NCI-H2107 treated with DMSO at 0.1 percent for 48 hours (cell line): ENCODE measurements at regions not wholly inside any gene's neighbourhood (a gene's known extent, or its start where the extent isn't known, plus 50 kb on each side); places are given as distances from the start of the nearest gene placed in this dataset.
A peak's percentile ranks its signal among the peaks of the same experiment; 100 is the strongest.
"Not testable (repeated sequence)": the region's sequence is repeated elsewhere in the genome, so short reads cannot be mapped to it uniquely, and the experiment has no call there.

Experiments used
- DNase-seq: peaks from one replicate; lab custom pipeline; 2025; ENCODE audit not compliant: unreplicated experiment; lab: John Stamatoyannopoulos, UW

GRCh38 chr4:151559595-151559994 lies 150.6 kb downstream of the FHIP1A start:
- no peak for DNase-seq

DNA sequence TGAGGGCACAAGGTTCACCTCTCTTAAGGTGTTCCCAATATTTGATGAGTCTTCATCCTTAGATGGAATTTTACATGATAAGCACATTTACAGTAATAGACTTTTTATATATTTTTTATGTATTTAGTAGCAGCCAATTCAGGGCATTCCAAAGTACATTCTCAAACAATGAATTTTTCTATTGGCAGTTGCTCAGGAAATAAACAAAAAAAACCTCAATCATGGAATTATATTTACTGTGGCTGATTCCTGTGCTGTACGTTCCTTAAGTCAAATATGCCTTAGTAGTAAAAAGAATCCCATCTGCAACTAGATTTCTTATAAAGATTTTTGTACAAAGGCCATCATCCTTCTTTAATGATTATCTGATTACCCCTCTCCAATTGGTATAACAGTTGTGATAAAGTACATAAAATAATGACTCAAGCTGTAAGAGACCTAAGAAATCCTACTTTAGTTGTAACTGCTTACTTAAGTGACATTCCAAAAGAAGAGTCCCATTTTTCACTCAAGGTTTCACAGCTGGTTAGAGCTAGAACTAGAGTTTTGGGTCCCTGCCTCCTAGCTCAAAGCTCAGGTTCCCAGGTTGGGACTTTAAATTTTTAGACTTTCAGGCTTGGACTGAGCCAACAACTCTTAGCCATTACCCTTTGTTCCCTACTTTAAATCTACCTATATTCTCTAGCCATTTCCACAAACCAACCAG lies 152.7 kb downstream of the FHIP1A start:
- no peak for DNase-seq

- peak; percentile 62 for DNase-seq
These were observed 154.2 kb downstream of the FHIP1A start for GRCh38 chr4:151563194-151563593.

GRCh38 chr4:151564321-151564720 lies 155.3 kb downstream of the FHIP1A start:
- DNase-seq: no peak

DNA sequence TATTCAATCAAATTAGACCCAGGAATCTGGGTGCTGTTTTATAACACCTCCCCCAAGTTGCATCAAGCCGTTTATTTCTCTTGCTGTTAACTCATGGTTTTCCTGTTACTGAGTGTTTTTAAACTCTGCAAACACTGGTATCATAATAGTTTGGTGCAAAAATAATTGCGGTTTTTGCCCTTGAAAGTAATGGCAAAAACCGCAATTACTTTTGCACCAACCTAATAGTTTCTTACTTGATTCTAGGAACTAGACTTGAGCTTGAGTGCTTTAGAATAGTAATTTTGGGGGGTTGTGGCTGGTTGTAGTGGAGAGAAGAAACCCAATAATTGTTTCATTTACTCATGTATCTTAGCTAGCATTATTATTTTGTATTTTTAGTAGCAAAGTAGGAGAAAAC lies 156.6 kb downstream of the FHIP1A start:
- DNase-seq: no peak

GRCh38 chr4:151566053-151566452 lies 157.1 kb downstream of the FHIP1A start:
- DNase-seq: no peak

GRCh38 chr4:151567056-151567455 lies 158.1 kb downstream of the FHIP1A start:
- no peak for DNase-seq

DNA sequence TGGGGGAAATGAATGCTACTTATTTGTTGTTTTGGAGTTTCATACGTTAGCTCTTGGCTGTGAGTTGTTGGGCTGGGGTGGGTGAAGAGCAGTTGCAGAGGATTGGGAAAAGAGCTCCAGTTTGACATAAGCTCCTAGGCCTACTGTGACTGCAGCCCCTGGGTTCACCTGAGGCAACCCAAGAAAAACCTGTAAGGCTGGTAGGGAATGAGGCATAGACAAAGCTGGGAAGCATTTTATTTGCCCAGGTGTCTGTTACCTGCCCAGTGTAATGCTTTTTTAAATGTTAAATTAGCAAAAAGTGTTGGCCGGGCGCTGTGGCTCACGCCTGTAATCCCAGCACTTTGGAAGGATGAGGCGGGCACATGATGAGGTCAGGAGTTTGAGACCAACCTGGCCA lies 160.0 kb downstream of the FHIP1A start:
- no peak for DNase-seq

- no peak for DNase-seq
These were observed 160.7 kb downstream of the FHIP1A start for GRCh38 chr4:151569650-151570049.

- DNase-seq: no peak
These were observed 164.5 kb downstream of the FHIP1A start for GRCh38 chr4:151573474-151573873.

DNA sequence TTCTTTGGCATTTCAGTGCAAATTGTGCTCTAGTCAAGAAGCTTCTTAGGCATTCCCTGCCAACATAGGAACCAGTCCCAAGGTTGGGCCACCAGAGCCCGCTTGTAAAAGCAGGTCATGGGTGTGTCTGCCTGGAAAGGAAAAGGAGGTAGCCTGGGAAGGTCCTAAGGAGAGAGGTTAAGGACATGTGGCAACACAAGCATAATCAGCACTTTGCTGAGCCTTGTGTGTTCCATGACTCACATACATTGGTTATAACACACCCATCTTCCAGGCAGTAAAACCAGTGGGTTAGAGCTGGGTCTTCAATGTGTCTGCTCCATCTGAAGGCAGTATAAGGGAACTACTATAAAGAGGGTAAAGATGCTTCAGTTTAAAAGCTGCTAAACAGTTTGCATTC lies 165.0 kb downstream of the FHIP1A start:
- DNase-seq: no peak

- DNase-seq: no peak
These were observed 166.0 kb downstream of the FHIP1A start for GRCh38 chr4:151574968-151575367.

DNA sequence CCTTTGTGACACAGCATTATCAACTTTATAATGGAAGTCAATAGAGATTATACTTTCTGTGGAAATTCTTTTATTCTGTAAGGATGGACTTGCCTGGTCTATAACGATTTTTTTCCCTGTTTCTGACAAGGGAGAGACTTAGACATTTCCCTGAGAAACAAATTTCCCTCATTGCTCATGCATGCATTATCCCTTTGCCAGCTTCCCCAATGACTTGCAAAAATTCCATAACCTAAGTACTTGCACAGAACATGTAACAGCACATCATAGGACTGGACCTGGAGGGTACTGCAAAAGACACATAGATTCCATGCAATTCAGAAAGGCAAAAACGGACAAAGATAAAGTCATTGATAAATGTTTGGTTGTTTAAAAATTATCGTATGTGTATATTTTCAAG lies 166.7 kb downstream of the FHIP1A start:
- DNase-seq: no peak

- no peak for DNase-seq
These were observed 167.7 kb downstream of the FHIP1A start for GRCh38 chr4:151576627-151577026.

- DNase-seq: peak; percentile 8
These were observed 172.6 kb downstream of the FHIP1A start for GRCh38 chr4:151581570-151581969.

- DNase-seq: no peak
These were observed 173.1 kb downstream of the FHIP1A start for GRCh38 chr4:151582098-151582497.

DNA sequence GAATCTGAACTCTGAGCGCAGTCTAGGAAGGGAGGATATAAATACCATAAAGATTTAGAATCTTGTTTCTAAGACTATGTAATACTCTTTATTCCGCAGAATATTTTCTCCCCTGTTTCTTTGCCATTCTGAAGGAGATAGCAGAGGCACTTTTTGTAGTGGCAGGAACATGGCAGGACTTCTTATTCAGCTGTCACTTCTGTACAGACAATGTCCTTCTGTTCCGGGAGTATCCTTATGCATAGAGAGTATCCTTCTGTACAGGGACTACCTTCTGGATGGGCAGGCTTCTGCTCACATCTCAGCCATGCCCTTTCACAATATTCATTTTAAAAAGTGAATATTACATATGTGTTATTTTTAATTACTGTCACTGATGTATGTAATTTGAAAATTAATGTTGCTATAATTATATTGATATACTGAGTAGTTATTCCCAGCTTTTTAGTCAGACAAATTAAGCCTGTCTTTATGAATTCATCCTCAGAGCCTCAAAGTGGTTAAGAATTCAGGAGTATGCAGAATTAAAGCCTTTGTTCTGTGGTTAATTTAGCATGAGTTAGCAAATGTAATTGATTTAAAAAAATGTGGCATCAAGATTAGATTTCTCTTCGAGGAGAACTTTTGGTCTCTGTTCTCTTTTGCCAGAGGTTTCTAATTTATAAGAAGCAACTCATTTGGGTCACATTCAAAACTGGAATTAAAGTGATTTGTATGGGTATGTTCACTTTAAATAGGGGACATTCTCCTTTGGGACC lies 174.4 kb downstream of the FHIP1A start:
- DNase-seq: no peak

DNA sequence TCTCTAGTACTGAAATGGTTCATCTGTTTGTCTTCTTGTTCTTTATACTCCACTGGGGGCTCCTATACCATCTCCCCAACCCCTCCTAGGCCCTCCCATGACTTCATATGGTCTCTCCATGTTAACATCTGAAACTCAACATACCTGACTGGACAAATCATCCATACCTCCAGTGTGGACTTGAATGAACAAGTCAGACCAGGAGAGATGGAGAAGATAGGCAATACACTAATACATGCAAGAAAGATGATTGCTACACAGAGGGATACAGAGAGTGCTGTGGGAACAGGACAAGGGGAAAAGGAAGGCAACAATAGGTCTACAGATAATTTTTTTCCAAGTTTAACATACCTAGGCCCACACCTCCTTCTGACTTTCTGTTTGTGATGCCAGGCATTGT lies 175.1 kb downstream of the FHIP1A start:
- DNase-seq: no peak

- DNase-seq: not testable (repeated sequence)
These were observed 165.2 kb downstream of the GATB start for GRCh38 chr4:151595629-151596028.

GRCh38 chr4:151597691-151598090 lies 163.1 kb downstream of the GATB start:
- DNase-seq: not testable (repeated sequence)

DNA sequence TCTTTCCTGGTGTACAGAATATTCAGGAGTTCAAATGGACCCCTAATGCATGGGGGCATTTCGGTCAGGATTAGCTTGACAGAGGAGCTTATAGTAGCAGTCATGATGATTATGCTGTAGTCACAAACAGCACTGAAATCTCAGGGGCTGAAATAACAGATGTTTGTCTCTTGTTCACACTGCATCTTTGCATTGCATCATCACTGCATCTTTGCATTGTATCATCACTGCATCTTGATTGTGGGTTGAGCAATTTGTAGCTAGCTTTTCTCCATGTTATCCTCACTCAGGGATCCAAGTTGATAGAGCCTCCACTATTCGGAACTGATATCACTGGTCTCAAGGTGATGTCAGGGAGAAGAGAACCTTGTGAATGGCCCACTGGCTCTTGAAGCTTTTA lies 160.9 kb downstream of the GATB start:
- DNase-seq: no peak

GRCh38 chr4:151600432-151600831 lies 160.4 kb downstream of the GATB start:
- no peak for DNase-seq

- no peak for DNase-seq
These were observed 157.4 kb downstream of the GATB start for GRCh38 chr4:151603377-151603776.
